Lung (tissue), 11 donors: ENCODE measurements at regions not wholly inside any gene's neighbourhood (a gene's known extent, or its start where the extent isn't known, plus 50 kb on each side); places are given as distances from the start of the nearest gene placed in this dataset.
A peak's percentile ranks its signal among the peaks of the same experiment; 100 is the strongest.

Experiments
- ATAC-seq: fragments of 200-7000 bp; cut with Tn5 transposase; one replicate; pipeline ENCODE4 v1.9.1; 2020; ENCODE audit warnings: moderate number of reproducible peaks; ENCODE audit not compliant: insufficient read depth, low FRiP score
- DNase-seq, 3 donors: peaks; one replicate each; pipeline ENCODE4 v3.0.0-alpha.2; 2013 to 2017
- H3K27ac ChIP-seq, 2 donors: one replicate each; pipeline ENCODE4 v1.5.1; 2013; ENCODE audit warnings: mild to moderate bottlenecking in 2 of 2, moderate library complexity in 2 of 2, control low read depth in 1 of 2, inconsistent platforms in 1 of 2, low read depth in 1 of 2, low read length in 1 of 2
- H3K27me3 ChIP-seq, 3 donors: one replicate each; pipeline ENCODE4 v1.5.1; 2013; ENCODE audit warnings: low read length in 2 of 3; ENCODE audit not compliant: control insufficient read depth in 3 of 3, insufficient read depth in 3 of 3
- H3K36me3 ChIP-seq, 4 donors: one replicate each; pipeline ENCODE4 v1.5.1; 2013; ENCODE audit warnings: low read length in 4 of 4, mild to moderate bottlenecking in 1 of 4, moderate library complexity in 1 of 4; ENCODE audit not compliant: control insufficient read depth in 4 of 4, insufficient read depth in 4 of 4
- H3K4me1 ChIP-seq, 5 donors: one replicate each; pipeline ENCODE4 v1.5.1; 2013; ENCODE audit warnings: low read length in 5 of 5, mild to moderate bottlenecking in 2 of 5, moderate library complexity in 1 of 5; ENCODE audit not compliant: control insufficient read depth in 5 of 5, insufficient read depth in 5 of 5
- H3K4me3 ChIP-seq: one replicate; pipeline ENCODE4 v1.5.1; 2013; ENCODE audit warnings: mild to moderate bottlenecking, control low read depth, moderate library complexity
- H3K9ac ChIP-seq, 2 donors: one replicate each; pipeline ENCODE4 v1.5.1; 2013; ENCODE audit warnings: low read length in 2 of 2, control low read depth in 1 of 2; ENCODE audit not compliant: insufficient read depth in 1 of 2
- H3K9me3 ChIP-seq, 4 donors: one replicate each; pipeline ENCODE4 v1.5.1; 2013; ENCODE audit warnings: low read length in 3 of 4, mild to moderate bottlenecking in 1 of 4, moderate library complexity in 1 of 4; ENCODE audit not compliant: control insufficient read depth in 4 of 4, insufficient read depth in 3 of 4
- CTCF ChIP-seq: IDR thresholded peaks from 2 replicates; pipeline ENCODE4 v1.5.1; 2012; ENCODE audit warnings: mild to moderate bottlenecking; ENCODE audit errors: control extremely low read depth, extremely low read depth
- WGBS, 2 donors: extraction: QIAGEN DNeasy Blood & Tissue Kit; methylation state at CpG; one replicate each; pipeline ENCODE4 v1.1.7; 2013; 5-methylcytosine and 5-hydroxymethylcytosine counted together
- donor health status: control.
- donor health status: control.
- donor health status: Bipolar disorder and iron deficiency.
- donor health status: healthy.
- donor health status: DM: yes; HTN: yes; CAD: no.

DNA sequence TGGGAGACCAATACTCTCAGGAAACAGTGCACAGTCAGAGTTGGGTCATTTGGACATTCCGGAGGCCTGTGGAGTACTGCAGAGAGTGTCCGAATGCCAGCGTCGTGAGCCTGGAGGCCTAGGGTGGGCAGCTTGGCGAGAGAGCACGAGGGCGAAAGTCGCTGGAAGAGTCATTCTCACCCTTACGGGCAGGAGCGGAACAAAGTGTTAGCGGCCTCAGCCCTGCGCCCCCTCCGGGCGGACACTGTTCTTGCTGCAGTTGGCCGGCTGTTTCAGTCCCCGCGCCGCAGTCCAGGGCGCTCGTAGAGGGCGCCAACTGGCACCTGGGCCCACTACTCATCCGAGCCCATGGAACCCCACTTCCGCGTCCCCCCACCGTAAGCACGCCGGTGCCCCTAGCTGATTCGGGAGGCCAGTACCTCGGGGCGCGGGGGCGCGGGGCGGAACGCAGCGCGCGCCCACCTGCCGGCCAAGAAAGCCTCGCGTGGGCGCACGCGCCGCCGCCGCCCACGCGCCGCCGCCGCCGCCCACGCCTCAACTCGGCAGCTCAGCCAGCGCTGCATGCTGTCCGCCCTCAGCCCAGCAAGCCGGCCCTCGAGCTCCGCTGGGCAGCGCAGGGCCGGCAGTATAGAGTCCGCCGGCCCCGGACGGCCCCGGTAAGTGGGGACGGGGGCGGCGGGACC, 99.7 kb upstream of the CCL21 start:
- peak; percentile 12 to 33 (median 29) for DNase-seq

DNA sequence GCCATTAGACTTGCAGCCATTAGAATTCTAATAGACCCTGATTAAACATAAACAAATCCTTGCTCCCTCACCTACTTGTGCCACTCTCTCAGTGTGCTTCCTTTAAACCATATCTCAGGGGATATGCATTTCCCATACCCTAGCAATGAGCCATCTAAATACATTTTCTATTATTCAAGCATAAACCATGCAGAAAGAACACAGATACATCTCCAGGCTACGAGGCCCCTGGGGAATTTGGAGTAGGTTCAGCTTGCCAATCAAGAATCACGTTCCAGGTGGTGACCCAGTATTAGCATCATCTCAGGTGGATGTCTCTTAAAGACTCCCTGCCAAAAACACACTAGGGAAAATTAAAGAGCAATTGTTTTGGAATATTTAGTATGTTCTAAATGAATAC, 93.0 kb upstream of the CCL21 start:
- Histone ChIP-seq H3K4me1 (no peaks in the 10 kb centered on the region), H3K27me3 (peaks cover 0 to 7% (median under 1%) of the 10 kb centered on the region in 3 donors), H3K9me3 (peaks cover 0 to 4% (median 0%) of the 10 kb centered on the region in 4 donors), H3K4me3 (no peak overlapping the region), H3K9ac (no peak overlapping the region), H3K36me3 (no peaks in the 10 kb centered on the region), H3K27ac (no peak overlapping the region)
- ATAC-seq (no peak), DNase-seq (no peak)
- TF ChIP-seq CTCF = no peak
- 63 to 74% methylated on average over 2 of the region's 2 CpGs for WGBS, 2 donors

More for the DNA sequence above, 99.7 kb upstream of the CCL21 start:
- Histone ChIP-seq H3K27me3 (peaks cover 0 to 33% (median 15%) of the 10 kb centered on the region in 3 donors), H3K9me3 (peaks cover 0 to 7% (median 5%) of the 10 kb centered on the region in 4 donors), H3K4me1 (peaks cover 0 to 6% (median 0%) of the 10 kb centered on the region in 5 donors), H3K27ac (no peak overlapping the region), H3K4me3 (no peak overlapping the region), H3K36me3 (no peaks in the 10 kb centered on the region), H3K9ac (no peak overlapping the region)
- ATAC-seq = no peak
- no peak for TF ChIP-seq CTCF
- 10 to 13% methylated on average over 48 to 70 of the region's 70 CpGs for WGBS, 2 donors

DNA sequence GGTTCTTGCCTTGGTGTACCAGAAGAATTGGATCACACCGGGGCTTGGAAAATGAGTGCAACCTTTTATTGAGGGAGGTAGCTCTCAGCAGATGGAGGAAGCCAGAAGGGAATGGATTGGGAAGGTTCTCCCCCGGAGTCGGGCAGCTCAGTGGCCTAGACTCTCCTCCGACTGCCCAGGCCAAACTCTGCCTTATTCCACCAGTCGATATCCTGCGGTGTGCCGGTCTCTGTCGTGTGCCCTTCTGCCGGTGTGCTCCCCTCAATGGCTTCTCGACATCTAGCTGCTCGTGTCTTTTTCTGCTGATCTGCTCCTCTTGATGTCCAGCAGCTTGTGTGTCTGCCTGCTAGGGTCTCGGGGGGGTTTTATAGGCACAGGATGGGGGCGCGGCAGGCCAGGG, 87.4 kb upstream of the CCL21 start:
- H3K27me3 ChIP-seq = peaks cover 0 to 4% (median 0%) of the 10 kb centered on the region in 3 donors
- no peak overlapping the region for H3K27ac ChIP-seq
- TF ChIP-seq CTCF = no peak
- H3K4me3 ChIP-seq = no peak overlapping the region
- 76 to 81% methylated on average over 14 of the region's 14 CpGs for WGBS, 2 donors
- no peak overlapping the region for H3K9ac ChIP-seq
- DNase-seq (no peak), ATAC-seq (no peak)
- H3K4me1 ChIP-seq = no peaks in the 10 kb centered on the region
- H3K9me3 ChIP-seq = peaks cover 0 to 2% (median 0%) of the 10 kb centered on the region in 4 donors
- H3K36me3 ChIP-seq = no peaks in the 10 kb centered on the region
